HG02763 (cell line): ENCODE measurements at regions not wholly inside any gene's neighbourhood (a gene's known extent, or its start where the extent isn't known, plus 50 kb on each side); places are given as distances from the start of the nearest gene placed in this dataset.

Experiments
- ATAC-seq: cut with Tn5 transposase; IDR thresholded peaks from one replicate; pipeline ENCODE4 v1.9.1; 2021; ENCODE audit warnings: mild to moderate bottlenecking, moderate library complexity; ENCODE audit not compliant: unreplicated experiment

GRCh38 chr13:32905063-32905863 lies 111.0 kb upstream of the KL start:
- ATAC-seq, result peak; percentile 68

GRCh38 chr13:32905864-32906180 lies 110.4 kb upstream of the KL start:
- no peak for ATAC-seq

- no peak for ATAC-seq
Measured at GRCh38 chr13:32907211-32907610, 109.0 kb upstream of the KL start.

GRCh38 chr13:32910530-32910929 lies 105.7 kb upstream of the KL start:
- ATAC-seq, result no peak

GRCh38 chr13:32911506-32911905 lies 104.7 kb upstream of the KL start:
- peak; percentile 66 for ATAC-seq

GRCh38 chr13:32914686-32915085 lies 101.5 kb upstream of the KL start:
- ATAC-seq, result no peak

GRCh38 chr13:32917504-32917903 lies 98.7 kb upstream of the KL start:
- no peak for ATAC-seq

- no peak for ATAC-seq
Measured at GRCh38 chr13:32923725-32924124, 92.5 kb upstream of the KL start.

GRCh38 chr13:32924886-32925285 lies 91.3 kb upstream of the KL start:
- ATAC-seq, result no peak

- no peak for ATAC-seq
Measured at GRCh38 chr13:32925506-32925905, 90.7 kb upstream of the KL start.

GRCh38 chr13:32932376-32932775 lies 83.8 kb upstream of the KL start:
- no peak for ATAC-seq

- no peak for ATAC-seq
Measured at GRCh38 chr13:32936716-32937115, 79.5 kb upstream of the KL start.

GRCh38 chr13:32938314-32938713 lies 77.9 kb upstream of the KL start:
- ATAC-seq, result no peak

- no peak for ATAC-seq
Measured at GRCh38 chr13:32938907-32939306, 77.3 kb upstream of the KL start.

GRCh38 chr13:32940601-32941000 lies 75.6 kb upstream of the KL start:
- ATAC-seq, result peak; percentile 45

GRCh38 chr13:32941368-32941767 lies 74.9 kb upstream of the KL start:
- ATAC-seq, result no peak

- no peak for ATAC-seq
Measured at GRCh38 chr13:32946558-32946957, 69.7 kb upstream of the KL start.

GRCh38 chr13:32947411-32948276 lies 68.6 kb upstream of the KL start:
- ATAC-seq, result no peak

GRCh38 chr13:32949820-32950219 lies 66.4 kb upstream of the KL start:
- ATAC-seq, result no peak

GRCh38 chr13:32951580-32951979 lies 64.6 kb upstream of the KL start:
- ATAC-seq, result no peak

GRCh38 chr13:32955881-32956594 lies 60.2 kb upstream of the KL start:
- no peak for ATAC-seq

GRCh38 chr13:32956595-32956933 lies 59.7 kb upstream of the KL start:
- ATAC-seq, result no peak
